Endodermal cell (in vitro differentiated cells): ENCODE measurements at regions not wholly inside any gene's neighbourhood (a gene's known extent, or its start where the extent isn't known, plus 50 kb on each side); places are given as distances from the start of the nearest gene placed in this dataset.

Experiments
- DNase-seq: peaks from one replicate; pipeline ENCODE4 v3.0.0-alpha.2; 2017
- H3K27ac ChIP-seq: 2 replicates; pipeline ENCODE4 v1.5.1; 2013; ENCODE audit warnings: mild to moderate bottlenecking, low read depth, low read length, moderate library complexity
- H3K27me3 ChIP-seq: 2 replicates; pipeline ENCODE4 v1.6.1; 2013; ENCODE audit warnings: mild to moderate bottlenecking, low read length, moderate library complexity; ENCODE audit not compliant: insufficient read depth, control insufficient read depth, poor library complexity, severe bottlenecking
- H3K36me3 ChIP-seq: 2 replicates; pipeline ENCODE4 v1.7.0; 2013; ENCODE audit warnings: mild to moderate bottlenecking, low read length, moderate library complexity; ENCODE audit not compliant: control insufficient read depth, insufficient read depth
- H3K4me1 ChIP-seq: one replicate; pipeline ENCODE4 v1.7.0; 2013; ENCODE audit warnings: low read length; ENCODE audit not compliant: control insufficient read depth, insufficient read depth
- H3K4me3 ChIP-seq: 2 replicates; pipeline ENCODE4 v1.5.1; 2013; ENCODE audit warnings: mild to moderate bottlenecking, low read length, moderate library complexity
- H3K9ac ChIP-seq: 2 replicates; pipeline ENCODE4 v1.6.1; 2013; ENCODE audit warnings: mild to moderate bottlenecking, low read length, moderate library complexity; ENCODE audit not compliant: poor library complexity, severe bottlenecking; ENCODE audit errors: extremely low read depth
- H3K9me3 ChIP-seq: 2 replicates; pipeline ENCODE4 v1.6.1; 2013; ENCODE audit warnings: mild to moderate bottlenecking, low read length, moderate library complexity; ENCODE audit not compliant: control insufficient read depth
- H3K27ac Mint-ChIP-seq: 2 replicates; pipeline ENCODE4 v1.8.0; 2020; ENCODE audit warnings: mixed read lengths
- H3K27me3 Mint-ChIP-seq: 2 replicates; pipeline ENCODE4 v1.8.0; 2021; ENCODE audit warnings: mild to moderate bottlenecking, mixed read lengths; ENCODE audit not compliant: insufficient read depth
- H3K36me3 Mint-ChIP-seq: 2 replicates; pipeline ENCODE4 v1.8.0; 2020; ENCODE audit warnings: low read depth, mixed read lengths
- H3K4me1 Mint-ChIP-seq: 2 replicates; pipeline ENCODE4 v1.8.0; 2020; ENCODE audit warnings: mixed read lengths
- H3K4me3 Mint-ChIP-seq: 2 replicates; pipeline ENCODE4 v1.8.0; 2020; ENCODE audit warnings: mild to moderate bottlenecking, moderate library complexity, mixed read lengths
- H3K9me3 Mint-ChIP-seq: 2 replicates; pipeline ENCODE4 v1.8.0; 2020; ENCODE audit warnings: mild to moderate bottlenecking, mixed read lengths
- WGBS, 2 experiments: methylation state at CpG; one replicate each; pipeline versions ENCODE4 v1.1.5 to v1.1.7; 2013; ENCODE audit warnings: missing lambda C conversion rate in 2 of 2, mixed read lengths in 1 of 2; ENCODE audit not compliant: insufficient coverage in 1 of 2, insufficient read length in 1 of 2; 5-methylcytosine and 5-hydroxymethylcytosine counted together
- TF ChIP-seq, protein P1 (sequence below): fragments of 200-600 bp; sonication (generic); conservative IDR thresholded peaks from 2 replicates; pipeline ENCODE4 v1.5.0; 2021; ENCODE audit warnings: antibody characterized with exemption, mild to moderate bottlenecking

DNA sequence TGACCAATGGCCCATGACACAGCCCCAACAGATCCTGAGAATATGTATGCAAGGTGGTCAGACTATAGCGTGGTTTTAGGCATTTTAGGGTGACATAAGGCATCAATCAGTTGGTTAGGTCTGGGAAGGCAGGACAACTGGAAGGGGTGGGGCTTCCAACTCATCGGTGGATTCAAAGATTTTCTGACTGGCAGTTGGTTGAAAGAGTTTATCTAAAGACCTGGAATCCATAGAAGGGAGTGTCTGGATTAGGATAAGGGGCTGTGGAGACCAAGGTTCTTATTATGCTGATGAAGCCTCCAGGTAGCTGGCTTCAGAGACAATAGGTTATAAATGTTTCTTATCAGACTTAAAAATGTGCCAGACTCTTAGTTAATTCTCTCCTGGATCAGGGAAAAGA is 60.3 kb upstream of the CFAP46 start:
- Mint-ChIP-seq H3K9me3 (peaks cover 29% of the 10 kb centered on the region), H3K27ac (peak overlapping the region; percentile 60)
- 33 to 45% methylated on average over 2 of the region's 2 CpGs for WGBS, 2 experiments

DNA sequence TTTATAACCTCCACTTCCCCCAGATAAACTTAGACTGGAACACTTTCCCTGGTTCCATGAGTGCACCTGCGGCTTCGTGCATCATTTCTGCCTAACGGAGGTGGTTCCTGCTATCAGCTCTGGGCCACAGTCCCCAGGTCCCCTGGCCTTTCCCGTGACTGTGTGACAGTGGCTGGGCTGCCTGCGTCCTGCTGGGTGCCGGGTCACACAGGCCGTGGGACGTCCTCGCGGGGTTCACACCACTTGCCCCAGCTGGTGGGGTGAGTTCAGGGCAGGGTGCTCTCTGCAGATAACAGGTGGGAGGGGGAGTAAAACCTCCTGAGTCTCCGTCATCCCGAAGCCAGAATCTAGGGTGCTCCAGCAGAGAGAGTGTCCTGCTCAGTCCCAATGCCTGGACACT is 58.7 kb upstream of the CFAP46 start:
- no peak for DNase-seq
- 91 to 98% methylated on average over 11 to 12 of the region's 12 CpGs for whole genome bisulfite sequencing, 2 experiments
- Mint-ChIP-seq H3K4me3 (no peak overlapping the region), H3K36me3 (peaks cover 6% of the 10 kb centered on the region), H3K9me3 (peaks cover 29% of the 10 kb centered on the region), H3K27me3 (peaks cover 1% of the 10 kb centered on the region), H3K4me1 (peaks cover 9% of the 10 kb centered on the region), H3K27ac (no peak overlapping the region)
- Histone ChIP-seq H3K9me3 (peaks cover 15% of the 10 kb centered on the region), H3K27me3 (no peaks in the 10 kb centered on the region), H3K4me1 (peaks cover 12% of the 10 kb centered on the region), H3K9ac (no peak overlapping the region), H3K27ac (no peak overlapping the region), H3K4me3 (no peak overlapping the region), H3K36me3 (no peaks in the 10 kb centered on the region)
- TF ChIP-seq, protein P1, sequence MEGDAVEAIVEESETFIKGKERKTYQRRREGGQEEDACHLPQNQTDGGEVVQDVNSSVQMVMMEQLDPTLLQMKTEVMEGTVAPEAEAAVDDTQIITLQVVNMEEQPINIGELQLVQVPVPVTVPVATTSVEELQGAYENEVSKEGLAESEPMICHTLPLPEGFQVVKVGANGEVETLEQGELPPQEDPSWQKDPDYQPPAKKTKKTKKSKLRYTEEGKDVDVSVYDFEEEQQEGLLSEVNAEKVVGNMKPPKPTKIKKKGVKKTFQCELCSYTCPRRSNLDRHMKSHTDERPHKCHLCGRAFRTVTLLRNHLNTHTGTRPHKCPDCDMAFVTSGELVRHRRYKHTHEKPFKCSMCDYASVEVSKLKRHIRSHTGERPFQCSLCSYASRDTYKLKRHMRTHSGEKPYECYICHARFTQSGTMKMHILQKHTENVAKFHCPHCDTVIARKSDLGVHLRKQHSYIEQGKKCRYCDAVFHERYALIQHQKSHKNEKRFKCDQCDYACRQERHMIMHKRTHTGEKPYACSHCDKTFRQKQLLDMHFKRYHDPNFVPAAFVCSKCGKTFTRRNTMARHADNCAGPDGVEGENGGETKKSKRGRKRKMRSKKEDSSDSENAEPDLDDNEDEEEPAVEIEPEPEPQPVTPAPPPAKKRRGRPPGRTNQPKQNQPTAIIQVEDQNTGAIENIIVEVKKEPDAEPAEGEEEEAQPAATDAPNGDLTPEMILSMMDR: no peak

More for the DNA sequence above, 60.3 kb upstream of the CFAP46 start:
- Mint-ChIP-seq H3K4me3 (no peak overlapping the region), H3K27me3 (no peaks in the 10 kb centered on the region), H3K36me3 (peaks cover 6% of the 10 kb centered on the region), H3K4me1 (peaks cover 9% of the 10 kb centered on the region)
- peak; percentile 64 for DNase-seq
- no peaks in the 10 kb centered on the region for H3K36me3 ChIP-seq
- no peak overlapping the region for H3K27ac ChIP-seq
- peaks cover 12% of the 10 kb centered on the region for H3K4me1 ChIP-seq
- TF ChIP-seq, protein P1: no peak
- H3K27me3 ChIP-seq: no peaks in the 10 kb centered on the region
- no peak overlapping the region for H3K4me3 ChIP-seq
- H3K9ac ChIP-seq: peak overlapping the region; percentile 62
- H3K9me3 ChIP-seq: peaks cover 15% of the 10 kb centered on the region

DNA sequence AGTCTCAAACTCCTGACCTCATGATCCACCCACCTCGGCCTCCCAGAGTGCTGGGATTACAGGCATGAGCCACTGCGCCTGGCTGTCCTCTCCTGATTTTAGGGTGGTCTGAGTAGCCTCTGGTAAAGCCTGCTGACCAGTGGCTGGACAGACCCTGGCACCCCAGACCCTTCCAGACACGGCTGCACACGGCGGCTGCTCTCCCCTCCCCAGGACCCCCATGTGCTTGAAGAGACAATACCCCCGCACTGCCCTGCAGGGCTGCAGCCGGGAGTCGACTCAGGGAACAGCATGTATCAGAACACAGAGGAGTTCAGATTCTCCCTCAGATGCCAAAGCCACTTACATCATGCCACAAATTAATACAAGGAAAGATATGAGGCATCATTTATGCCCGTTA is 58.3 kb upstream of the CFAP46 start:
- H3K9me3 Mint-ChIP-seq: peaks cover 29% of the 10 kb centered on the region
- DNase-seq: no peak
- Histone ChIP-seq H3K27ac (no peak overlapping the region), H3K9me3 (peaks cover 15% of the 10 kb centered on the region), H3K4me1 (peaks cover 12% of the 10 kb centered on the region), H3K36me3 (no peaks in the 10 kb centered on the region), H3K9ac (no peak overlapping the region), H3K4me3 (no peak overlapping the region), H3K27me3 (no peaks in the 10 kb centered on the region)
- 90 to 94% methylated on average over 5 to 9 of the region's 9 CpGs for WGBS, 2 experiments
- peaks cover 9% of the 10 kb centered on the region for H3K4me1 Mint-ChIP-seq
- H3K27ac Mint-ChIP-seq: peak overlapping the region; percentile 61
- H3K4me3 Mint-ChIP-seq: no peak overlapping the region
- H3K36me3 Mint-ChIP-seq: peaks cover 6% of the 10 kb centered on the region
- H3K27me3 Mint-ChIP-seq: peaks cover 1% of the 10 kb centered on the region
- TF ChIP-seq, protein P1: no peak
